Spinal cord (tissue), 9 donors: ENCODE measurements at regions not wholly inside any gene's neighbourhood (a gene's known extent, or its start where the extent isn't known, plus 50 kb on each side); places are given as distances from the start of the nearest gene placed in this dataset.

Experiments
- DNase-seq, 6 donors: peaks; one replicate each; pipeline versions ENCODE4 v3.0.0 to v3.0.0-alpha.2; 2013 to 2015; ENCODE audit warnings: low spot score in 6 of 6, low read depth in 4 of 6
- H3K27ac ChIP-seq: one replicate; pipeline ENCODE4 v1.5.1; 2013; ENCODE audit warnings: low read depth, low read length, control low read depth
- H3K27me3 ChIP-seq: one replicate; pipeline ENCODE4 v1.6.1; 2013; ENCODE audit warnings: low read length; ENCODE audit not compliant: control insufficient read depth, insufficient read depth
- H3K36me3 ChIP-seq: one replicate; pipeline ENCODE4 v1.6.1; 2013; ENCODE audit warnings: low read length; ENCODE audit not compliant: control insufficient read depth, insufficient read depth
- H3K4me1 ChIP-seq: one replicate; pipeline ENCODE4 v1.6.1; 2013; ENCODE audit warnings: low read length; ENCODE audit not compliant: control insufficient read depth, insufficient read depth
- H3K4me3 ChIP-seq: one replicate; pipeline ENCODE4 v1.5.1; 2013; ENCODE audit warnings: low read depth, low read length, control low read depth
- H3K9me3 ChIP-seq: one replicate; pipeline ENCODE4 v1.6.1; 2013; ENCODE audit warnings: low read length; ENCODE audit not compliant: control insufficient read depth, insufficient read depth
- WGBS: methylation state at CpG from one replicate; pipeline ENCODE4 v1.1.5; 2013; ENCODE audit warnings: missing lambda C conversion rate; ENCODE audit not compliant: insufficient coverage; 5-methylcytosine and 5-hydroxymethylcytosine counted together
- donor health status: healthy.

DNA sequence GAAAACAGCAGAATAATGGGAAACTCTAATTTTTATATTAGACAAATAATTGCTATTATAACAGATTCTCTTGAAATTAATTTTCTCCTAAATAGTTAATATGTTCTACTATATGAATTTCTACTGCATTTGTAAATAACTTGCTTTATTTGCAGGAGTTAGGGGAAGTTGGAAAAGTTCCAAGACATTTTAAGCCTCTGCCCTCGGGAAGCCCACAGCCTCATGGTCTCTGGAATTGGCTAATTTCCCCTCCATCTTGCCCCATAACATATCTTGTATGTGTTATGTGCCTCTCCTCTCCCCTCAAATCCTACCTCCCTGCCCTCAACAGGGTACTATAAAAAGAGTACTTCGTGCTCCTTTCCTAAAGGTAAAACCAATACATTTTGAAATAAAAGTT lies 271.4 kb upstream of the NR5A2 start:
- Histone ChIP-seq H3K4me3 (no peak overlapping the region), H3K4me1 (no peaks in the 10 kb centered on the region), H3K27ac (no peak overlapping the region), H3K9me3 (no peaks in the 10 kb centered on the region), H3K27me3 (no peaks in the 10 kb centered on the region), H3K36me3 (no peaks in the 10 kb centered on the region)
- no peak for DNase-seq
- WGBS = no CpG with 5 or more reads among the region's 2 CpGs

- DNase-seq = no peak
- H3K27ac ChIP-seq = no peak overlapping the region
- 33% methylated on average over 1 of the region's 3 CpGs for WGBS
- no peaks in the 10 kb centered on the region for H3K36me3 ChIP-seq
- H3K9me3 ChIP-seq = no peaks in the 10 kb centered on the region
- H3K4me3 ChIP-seq = no peak overlapping the region
- H3K27me3 ChIP-seq = no peaks in the 10 kb centered on the region
- H3K4me1 ChIP-seq = no peaks in the 10 kb centered on the region
Measured at GRCh38 chr1:199758626-199759255, 268.8 kb upstream of the NR5A2 start.

DNA sequence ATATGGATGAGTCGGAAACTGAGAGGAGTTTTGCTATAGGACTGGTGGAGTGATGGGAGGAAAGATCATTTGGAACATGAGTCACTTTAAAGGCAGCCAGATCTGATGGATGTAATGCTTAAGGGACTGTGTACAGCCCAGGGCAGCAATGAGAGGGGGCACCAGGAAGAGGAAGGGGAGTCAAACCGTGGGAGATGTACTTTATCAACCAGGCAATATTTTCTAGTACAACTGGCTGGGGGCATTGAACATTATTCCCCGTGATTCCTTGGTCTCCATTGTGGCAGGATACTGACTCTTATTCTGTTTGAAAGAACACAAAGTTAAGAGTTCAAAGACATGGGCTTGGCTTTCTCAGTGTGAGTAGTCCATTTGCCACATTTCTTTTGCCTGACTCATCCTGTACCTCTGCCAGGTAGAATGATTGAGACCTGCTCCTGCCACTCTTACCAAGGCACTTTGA lies 268.2 kb upstream of the NR5A2 start:
- no peak for DNase-seq
- Histone ChIP-seq H3K9me3 (no peaks in the 10 kb centered on the region), H3K27me3 (no peaks in the 10 kb centered on the region), H3K4me1 (no peaks in the 10 kb centered on the region), H3K4me3 (no peak overlapping the region), H3K36me3 (no peaks in the 10 kb centered on the region), H3K27ac (no peak overlapping the region)
- WGBS = 59% methylated on average over 2 of the region's 3 CpGs

- Histone ChIP-seq H3K9me3 (peaks cover 6% of the 10 kb centered on the region), H3K27ac (no peak overlapping the region), H3K4me1 (no peaks in the 10 kb centered on the region), H3K27me3 (no peaks in the 10 kb centered on the region), H3K4me3 (no peak overlapping the region), H3K36me3 (no peaks in the 10 kb centered on the region)
- DNase-seq = peak in 1 of 6 donors; percentile 27
- no CpG with 5 or more reads among the region's 5 CpGs for WGBS
Measured at GRCh38 chr1:199762572-199762971, 264.9 kb upstream of the NR5A2 start.

DNA sequence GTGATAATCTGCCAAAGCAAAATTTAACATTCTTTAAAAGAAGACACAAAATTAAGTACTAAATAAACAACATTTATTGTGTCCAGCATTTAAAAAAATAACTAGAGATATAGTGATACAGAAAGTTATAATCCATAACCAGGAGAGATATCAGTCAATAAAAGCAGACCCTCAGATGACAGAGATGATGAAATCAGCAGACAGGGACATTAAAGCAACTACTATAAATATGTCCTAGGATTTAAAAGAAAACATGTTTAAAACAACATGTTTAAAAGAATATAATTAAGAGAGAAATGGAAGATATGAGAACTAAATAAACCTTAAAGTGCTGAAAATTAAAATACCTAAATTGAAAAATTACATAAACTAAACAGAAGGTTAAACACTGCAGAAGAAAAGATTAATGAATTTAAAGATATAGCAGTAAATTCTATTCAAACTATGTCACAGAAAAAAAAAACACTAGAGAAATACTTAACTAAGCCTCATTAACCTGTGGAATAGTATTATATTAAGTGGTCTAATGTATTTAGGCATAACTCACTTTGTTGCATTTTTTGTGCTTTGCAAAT lies 261.2 kb upstream of the NR5A2 start:
- Histone ChIP-seq H3K4me1 (no peaks in the 10 kb centered on the region), H3K9me3 (peaks cover 6% of the 10 kb centered on the region), H3K4me3 (no peak overlapping the region), H3K36me3 (no peaks in the 10 kb centered on the region), H3K27me3 (no peaks in the 10 kb centered on the region), H3K27ac (no peak overlapping the region)
- DNase-seq = no peak

GRCh38 chr1:199767700-199768099 lies 259.8 kb upstream of the NR5A2 start:
- Histone ChIP-seq H3K27me3 (no peaks in the 10 kb centered on the region), H3K4me1 (no peaks in the 10 kb centered on the region), H3K4me3 (no peak overlapping the region), H3K9me3 (peaks cover 6% of the 10 kb centered on the region), H3K36me3 (no peaks in the 10 kb centered on the region), H3K27ac (no peak overlapping the region)
- 100% methylated on average over 2 of the region's 2 CpGs for WGBS
- DNase-seq = no peak

DNA sequence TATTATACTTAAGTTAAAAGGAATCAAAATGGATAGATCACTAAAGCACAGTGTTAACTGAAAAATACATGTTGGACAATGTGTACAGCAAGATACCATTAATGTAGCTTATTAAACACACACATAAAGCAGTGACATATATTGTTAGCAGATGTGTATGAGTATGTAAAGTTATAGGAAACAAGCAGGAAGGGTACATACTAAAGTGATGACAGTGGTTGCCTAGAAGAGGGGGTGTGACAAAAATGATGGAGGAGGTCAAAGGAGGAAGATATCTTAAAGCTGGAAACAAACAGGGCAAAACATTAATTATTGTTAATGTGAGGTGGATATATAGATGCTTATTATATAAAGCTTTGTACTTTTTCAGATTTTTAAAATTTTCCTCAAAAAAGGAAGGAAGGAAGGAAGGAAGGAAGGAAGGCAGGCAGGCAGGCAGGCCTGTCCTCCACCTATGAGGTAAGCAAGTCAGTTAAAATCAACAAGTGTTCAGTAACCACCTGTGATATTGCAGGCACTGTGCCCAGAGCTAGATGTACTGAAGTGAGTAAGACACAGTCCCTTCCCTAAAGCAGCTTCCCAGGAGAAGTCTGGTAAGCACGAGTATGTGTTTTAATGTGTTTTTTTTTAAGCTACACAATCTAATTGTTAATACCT lies 252.9 kb upstream of the NR5A2 start:
- DNase-seq = no peak
- Histone ChIP-seq H3K36me3 (no peaks in the 10 kb centered on the region), H3K27ac (no peak overlapping the region), H3K4me3 (no peak overlapping the region), H3K9me3 (no peaks in the 10 kb centered on the region), H3K27me3 (no peaks in the 10 kb centered on the region), H3K4me1 (no peaks in the 10 kb centered on the region)
- WGBS = no CpG with 5 or more reads among the region's 1 CpG

DNA sequence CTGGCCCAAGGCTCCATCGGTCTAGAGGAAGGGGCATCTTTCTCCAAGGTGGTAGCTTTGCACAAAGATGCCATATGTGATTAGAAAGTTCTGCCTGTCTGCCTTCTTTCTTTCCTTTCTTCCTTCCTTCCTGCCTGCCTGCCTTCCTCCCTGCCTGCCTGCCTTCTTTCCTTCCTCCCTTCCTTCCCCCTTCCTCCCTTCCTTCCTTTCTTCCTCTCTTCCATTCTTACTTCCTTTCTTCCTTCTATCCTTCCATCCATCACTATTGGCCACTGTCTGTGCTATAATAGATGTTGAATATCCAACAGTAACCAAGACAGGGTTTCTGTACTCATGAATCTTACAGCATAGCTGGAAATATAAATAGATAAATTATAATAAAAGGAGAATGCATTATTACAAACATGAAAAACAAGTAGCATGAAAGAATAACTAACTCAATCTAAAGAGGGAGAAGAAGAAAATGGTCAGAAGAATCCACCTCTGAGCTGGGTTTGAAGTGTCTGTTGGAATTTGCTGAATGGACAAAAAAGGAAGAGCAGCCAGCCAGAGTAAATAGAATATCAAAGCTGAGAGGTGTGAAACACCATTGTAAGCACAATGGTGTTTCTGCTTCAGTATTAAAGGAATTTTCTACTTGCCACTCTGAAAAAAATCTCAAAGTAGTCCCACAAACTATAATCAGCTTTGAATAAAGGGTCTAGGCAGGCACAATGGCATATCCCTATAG lies 250.6 kb upstream of the NR5A2 start:
- no peaks in the 10 kb centered on the region for H3K36me3 ChIP-seq
- H3K27me3 ChIP-seq = no peaks in the 10 kb centered on the region
- H3K4me1 ChIP-seq = no peaks in the 10 kb centered on the region
- no peak overlapping the region for H3K27ac ChIP-seq
- WGBS = no CpG with 5 or more reads among the region's 1 CpG
- no peak overlapping the region for H3K4me3 ChIP-seq
- no peak for DNase-seq
- no peaks in the 10 kb centered on the region for H3K9me3 ChIP-seq

DNA sequence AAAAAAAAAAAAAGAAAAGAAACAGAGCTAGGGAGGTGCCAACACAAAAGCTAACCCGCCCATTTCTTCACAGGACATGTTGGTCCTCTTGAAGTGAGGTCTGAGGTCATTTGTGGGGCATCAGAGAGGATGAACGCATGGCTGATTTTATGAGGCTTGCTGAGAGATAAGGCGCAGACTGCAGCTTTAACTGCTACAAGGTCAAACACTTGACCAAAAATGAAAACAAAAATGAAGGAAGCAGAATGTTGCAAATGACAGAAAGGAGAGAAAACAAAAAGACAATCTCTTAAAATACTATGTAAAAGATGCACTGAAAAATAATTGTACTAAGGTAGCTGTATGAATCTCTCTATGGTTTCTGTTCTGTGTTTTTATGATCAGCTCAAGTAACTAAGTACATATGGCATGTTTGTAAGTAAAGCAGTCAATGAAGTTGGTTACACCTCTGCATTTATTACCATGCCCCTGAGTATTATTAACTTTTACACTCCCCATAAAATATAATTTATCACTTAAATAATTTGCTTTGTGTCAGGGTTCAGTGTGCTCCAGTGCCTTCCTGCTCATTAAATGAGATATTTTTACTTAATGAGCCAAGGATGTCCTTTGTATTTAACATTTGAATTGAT lies 249.1 kb upstream of the NR5A2 start:
- Histone ChIP-seq H3K4me3 (no peak overlapping the region), H3K4me1 (no peaks in the 10 kb centered on the region), H3K27ac (no peak overlapping the region), H3K27me3 (no peaks in the 10 kb centered on the region), H3K36me3 (no peaks in the 10 kb centered on the region), H3K9me3 (no peaks in the 10 kb centered on the region)
- DNase-seq = peak in 1 of 6 donors; percentile 34
- WGBS = no CpG with 5 or more reads among the region's 3 CpGs
